GM18861 (cell line): ENCODE measurements at regions not wholly inside any gene's neighbourhood (a gene's known extent, or its start where the extent isn't known, plus 50 kb on each side); places are given as distances from the start of the nearest gene placed in this dataset.
"Not testable (repeated sequence)": the region's sequence is repeated elsewhere in the genome, so short reads cannot be mapped to it uniquely, and the experiment has no call there.

Experiments used
- ATAC-seq: cut with Tn5 transposase; IDR thresholded peaks from one replicate; pipeline ENCODE4 v1.9.1; 2021; ENCODE audit not compliant: unreplicated experiment

- ATAC-seq: no peak
Measured at GRCh38 chr13:105762096-105762495, 773.4 kb downstream of the EFNB2 start.

DNA sequence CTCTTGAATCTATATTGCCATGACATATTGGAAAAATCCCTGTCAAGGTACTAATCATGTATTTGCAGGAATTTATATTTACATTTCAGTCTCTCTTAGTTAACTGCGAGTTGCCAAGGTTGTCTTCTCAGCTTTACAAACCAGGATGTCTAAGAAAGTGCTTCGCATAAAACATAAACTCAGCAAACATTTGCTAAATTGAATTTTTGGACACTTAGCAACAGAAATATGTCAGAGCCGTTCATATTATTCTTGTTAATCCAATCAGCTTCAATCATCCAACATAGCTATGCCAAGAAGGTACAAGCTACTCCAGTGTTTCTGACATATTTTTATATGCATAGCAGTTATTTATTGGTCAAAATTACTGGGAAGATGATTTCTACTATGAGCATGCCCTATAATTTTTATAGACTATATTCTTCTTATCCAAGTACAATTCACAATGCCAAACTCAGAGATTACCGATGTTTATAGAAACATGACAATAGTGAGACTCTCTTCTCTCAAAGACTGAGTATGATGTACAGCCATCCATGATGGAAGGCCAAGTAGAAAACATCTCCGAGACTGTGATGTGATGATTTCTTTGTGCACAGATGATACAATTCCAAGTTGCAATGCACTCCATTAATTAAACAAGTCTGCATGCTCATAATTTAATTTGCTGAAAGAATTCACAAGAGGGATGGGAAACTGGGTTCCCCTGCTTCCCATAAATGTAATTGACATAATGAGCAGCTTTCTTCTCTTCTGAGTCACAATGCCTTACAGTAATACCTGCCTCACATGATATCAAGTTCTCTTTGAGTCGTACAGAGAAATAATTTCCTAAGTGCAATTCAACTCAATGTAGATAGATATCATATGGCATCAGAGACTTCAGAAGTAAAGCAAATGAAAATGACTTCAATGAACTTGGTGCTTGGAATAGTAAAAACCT is 776.3 kb downstream of the EFNB2 start:
- no peak for ATAC-seq

GRCh38 chr13:105740739-105741138 is 794.7 kb downstream of the EFNB2 start:
- no peak for ATAC-seq

- no peak for ATAC-seq
Measured at GRCh38 chr13:105737688-105738087, 797.8 kb downstream of the EFNB2 start.

DNA sequence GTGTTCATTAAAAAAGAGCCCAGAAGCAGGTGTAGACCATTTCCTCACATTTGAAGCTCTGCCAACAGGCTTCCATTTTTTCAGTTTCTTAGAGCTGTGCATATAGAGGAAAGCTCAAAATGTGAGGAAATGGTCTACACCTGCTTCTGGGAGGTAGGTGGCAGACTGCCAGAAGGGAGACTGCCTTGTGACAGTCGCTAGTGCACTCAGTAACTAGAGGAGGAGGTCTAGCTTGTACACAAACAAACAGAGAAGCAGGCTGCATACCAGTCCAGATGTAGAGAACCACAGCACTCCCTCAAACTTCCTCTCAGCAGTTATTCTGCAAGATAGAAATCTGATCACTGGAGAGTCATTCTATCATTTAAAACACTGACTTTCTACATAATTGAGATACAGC is 800.2 kb downstream of the EFNB2 start:
- ATAC-seq: no peak

- ATAC-seq: no peak
Measured at GRCh38 chr13:105732806-105733529, 802.5 kb downstream of the EFNB2 start.

DNA sequence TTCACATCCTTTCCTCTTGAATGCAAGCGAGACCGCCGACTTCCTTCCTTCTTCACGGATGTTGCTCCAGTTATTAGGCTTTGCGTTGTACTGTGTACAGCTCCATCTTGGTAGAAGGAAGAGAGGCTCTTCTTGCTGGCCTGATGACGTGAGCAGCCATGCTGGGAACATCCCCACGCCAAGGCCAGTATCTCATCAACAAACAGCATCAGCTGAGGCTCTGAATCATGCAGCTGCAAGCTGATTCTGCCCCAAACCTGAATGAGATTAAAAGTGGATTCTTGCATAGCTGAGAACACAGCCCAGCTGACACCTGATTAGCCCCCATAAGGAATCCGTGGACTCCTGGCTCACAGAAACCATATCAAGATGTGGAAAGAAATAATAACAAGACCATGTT is 809.6 kb downstream of the EFNB2 start:
- no peak for ATAC-seq

DNA sequence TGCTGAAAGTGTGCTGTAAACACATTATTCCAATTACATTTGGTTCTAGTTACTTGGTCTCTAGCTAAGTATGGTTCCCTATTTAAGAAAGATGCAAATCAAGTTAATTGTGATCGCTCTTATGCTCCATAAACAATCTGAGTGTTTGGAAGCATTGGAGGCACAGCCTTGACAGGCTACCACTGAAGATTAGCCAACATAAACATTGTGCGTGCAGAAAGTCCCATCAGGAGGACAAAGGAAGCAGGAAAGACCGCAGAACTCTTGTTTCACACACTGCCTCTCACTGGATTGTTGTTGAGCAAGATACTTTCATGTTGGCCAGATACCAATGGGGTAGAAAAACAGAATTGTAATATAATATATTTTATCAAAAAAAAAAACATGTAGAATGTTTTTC is 814.4 kb downstream of the EFNB2 start:
- no peak for ATAC-seq

DNA sequence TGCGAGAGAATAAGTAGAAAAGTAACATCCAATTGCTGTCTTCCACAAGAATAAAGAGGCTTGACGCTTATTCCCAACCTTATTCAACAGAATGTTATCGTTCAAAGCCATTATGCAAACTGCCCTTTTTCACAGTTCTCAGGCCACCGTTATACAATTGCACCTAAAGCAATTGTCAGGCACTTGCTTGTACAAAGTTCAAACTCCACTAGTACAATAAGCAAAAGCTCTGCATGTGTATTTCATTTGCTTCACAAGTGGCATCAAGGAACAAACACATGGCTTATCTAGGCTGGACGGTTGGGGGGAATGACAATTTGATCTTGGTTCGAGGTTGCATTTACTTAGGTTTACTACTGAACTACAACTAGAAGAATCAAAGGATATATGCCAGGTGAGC is 815.6 kb downstream of the EFNB2 start:
- no peak for ATAC-seq

DNA sequence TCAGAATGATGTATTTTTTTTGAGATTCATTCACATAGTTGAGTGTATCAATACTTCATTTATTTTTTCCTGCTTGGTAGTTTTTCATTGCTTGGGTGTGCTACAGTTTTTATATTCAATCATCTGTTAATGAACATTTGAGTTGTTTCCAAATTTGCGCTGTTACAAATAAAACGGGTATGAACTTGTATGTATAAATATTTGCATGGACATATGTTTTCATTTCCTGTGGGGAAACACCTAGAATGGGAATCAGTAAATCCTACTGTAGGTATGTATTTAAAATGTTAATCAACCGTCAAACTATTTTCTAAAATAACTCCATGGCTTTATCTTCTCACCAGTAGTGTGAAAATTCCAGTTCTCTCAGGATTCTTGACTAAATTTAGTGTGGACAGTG is 826.3 kb downstream of the EFNB2 start:
- no peak for ATAC-seq

GRCh38 chr13:105703843-105704242 is 831.6 kb downstream of the EFNB2 start:
- no peak for ATAC-seq

DNA sequence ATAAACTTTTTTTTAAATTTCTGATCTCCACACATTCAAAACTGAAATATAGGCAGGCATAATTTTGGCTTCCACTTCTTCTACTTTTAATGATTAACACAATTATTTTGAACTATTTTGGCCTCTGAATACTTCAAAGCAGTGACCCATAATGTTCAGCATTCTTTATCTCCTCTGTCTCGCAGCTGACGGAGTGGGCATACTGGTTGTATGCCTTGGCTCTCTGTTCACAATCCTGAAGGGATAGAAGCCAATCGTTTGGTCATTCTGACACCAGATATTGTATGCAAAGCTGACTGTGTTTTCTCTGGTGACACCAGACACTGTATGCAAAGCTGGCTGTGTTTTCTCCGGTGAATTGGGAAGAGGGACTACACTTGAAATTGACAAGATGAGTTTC is 833.0 kb downstream of the EFNB2 start:
- ATAC-seq: no peak

GRCh38 chr13:105692769-105693168 is 842.7 kb downstream of the EFNB2 start:
- no peak for ATAC-seq

DNA sequence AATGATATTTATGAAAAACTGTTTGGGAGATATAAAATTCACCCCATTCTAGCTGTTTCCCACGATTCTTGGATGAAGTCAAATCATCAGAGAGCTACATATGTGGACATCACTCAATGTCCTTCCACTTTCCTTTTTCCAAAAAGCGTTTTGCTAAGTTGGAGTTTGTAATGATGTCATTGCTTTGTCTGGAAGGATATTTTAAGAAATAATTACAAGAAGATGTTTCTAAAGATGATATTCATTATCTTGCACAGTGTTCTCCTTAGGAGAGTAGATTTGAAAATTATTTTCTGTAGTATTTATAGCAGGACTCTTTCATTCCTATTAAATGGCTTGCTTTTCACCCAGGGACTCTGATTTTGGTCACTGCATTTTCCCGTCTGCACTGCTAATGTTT is 851.2 kb downstream of the EFNB2 start:
- ATAC-seq: no peak

DNA sequence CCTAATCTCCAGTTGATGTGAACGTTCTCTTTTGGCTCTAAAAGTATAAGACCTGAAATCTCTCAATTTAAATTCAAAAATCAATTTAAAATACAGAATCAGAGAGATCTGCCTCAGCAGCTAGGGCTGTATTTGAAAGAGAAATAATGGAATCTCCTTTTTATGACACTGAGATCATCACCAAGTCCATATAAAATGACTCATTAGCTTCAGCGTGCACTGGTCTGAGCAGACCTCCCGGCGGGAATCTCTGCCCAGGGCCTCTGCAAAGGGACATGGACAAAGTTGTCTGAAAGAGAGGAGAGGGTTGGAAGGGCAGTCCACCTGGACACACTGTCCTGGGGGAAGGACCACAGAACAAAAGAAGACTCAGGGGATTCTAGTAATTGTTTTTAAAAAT is 855.6 kb downstream of the EFNB2 start:
- ATAC-seq: no peak

GRCh38 chr13:105678072-105678471 is 857.4 kb downstream of the EFNB2 start:
- no peak for ATAC-seq

DNA sequence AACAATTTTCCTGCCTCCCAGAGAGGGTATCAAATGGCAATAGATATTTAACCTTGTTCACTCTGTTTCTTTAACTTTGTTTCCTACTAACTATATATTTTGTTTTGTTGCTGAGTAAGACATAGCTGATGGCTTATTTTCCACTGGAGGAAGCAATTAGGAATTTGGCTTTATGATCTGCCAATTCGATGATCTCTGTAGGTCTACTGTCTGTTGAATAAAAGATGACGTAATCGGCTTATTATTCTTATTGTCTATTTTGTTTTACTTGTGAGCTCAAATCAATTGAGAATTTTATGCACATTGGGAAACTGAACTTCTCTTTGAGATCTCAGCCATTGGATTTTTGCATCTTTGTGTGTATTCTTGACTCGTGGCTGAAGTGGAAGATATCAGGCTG is 862.6 kb downstream of the EFNB2 start:
- ATAC-seq: no peak

DNA sequence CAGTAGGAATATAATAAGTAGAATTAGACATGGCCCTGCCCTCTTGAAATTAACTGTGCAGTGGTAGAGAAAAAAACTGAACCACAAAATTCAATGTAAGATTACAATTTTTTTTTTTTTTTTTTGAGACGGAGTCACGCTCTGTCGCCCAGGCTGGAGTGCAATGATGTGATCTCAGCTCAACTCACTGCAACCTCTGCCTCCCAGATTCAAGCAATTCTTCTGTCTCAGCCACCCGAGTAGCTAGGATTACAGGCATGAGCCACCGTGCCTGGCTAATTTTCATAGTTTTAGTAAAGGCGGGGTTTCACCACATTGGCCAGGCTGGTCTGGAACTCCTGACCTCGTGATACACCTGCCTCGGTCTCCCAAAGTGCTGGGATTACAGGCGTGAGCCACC is 864.3 kb downstream of the EFNB2 start:
- not testable (repeated sequence) for ATAC-seq

DNA sequence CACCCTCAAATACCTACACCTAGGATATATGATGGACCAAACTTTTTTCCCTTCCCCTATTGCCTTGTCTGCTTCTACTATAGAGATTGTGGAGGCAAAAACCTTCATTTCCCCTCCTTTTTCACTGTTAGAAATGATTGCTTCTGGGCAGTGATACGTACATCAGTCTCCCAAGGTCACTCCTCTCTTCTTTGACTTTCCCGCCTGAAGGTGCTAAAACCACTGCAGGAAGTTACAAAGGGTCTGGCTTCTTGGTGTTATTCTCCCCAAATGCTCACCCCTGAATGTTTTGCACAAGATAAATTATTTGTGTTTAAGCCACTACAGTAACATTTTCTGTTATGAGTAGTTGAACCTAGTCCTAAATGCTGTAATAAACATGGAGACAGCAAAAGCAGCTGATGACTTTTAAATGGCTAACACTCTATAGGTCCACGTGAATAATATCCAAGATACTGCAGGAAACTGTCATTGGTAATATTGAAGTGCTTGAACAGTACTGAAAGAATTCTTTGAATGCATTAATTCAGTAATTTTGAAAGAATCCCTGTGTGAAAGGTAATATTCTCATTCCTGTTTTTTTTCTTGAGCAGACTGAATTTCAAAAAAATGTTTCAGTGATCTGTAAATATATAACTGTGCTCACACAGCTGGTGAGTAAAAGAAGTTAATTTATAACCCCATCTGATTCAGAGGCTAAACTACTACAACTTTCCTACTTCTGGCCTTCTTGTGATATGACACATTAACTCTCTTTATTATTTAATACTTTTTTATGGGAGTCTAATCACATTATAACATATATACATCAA is 865.1 kb downstream of the EFNB2 start:
- ATAC-seq: no peak

- ATAC-seq: no peak
Measured at GRCh38 chr13:105665284-105665683, 870.2 kb downstream of the EFNB2 start.

GRCh38 chr13:105663182-105663581 is 872.3 kb downstream of the EFNB2 start:
- no peak for ATAC-seq
